ENCODE measurements at regions not wholly inside any gene's neighbourhood (a gene's known extent, or its start where the extent isn't known, plus 50 kb on each side); places are given as distances from the start of the nearest gene placed in this dataset.

DNA sequence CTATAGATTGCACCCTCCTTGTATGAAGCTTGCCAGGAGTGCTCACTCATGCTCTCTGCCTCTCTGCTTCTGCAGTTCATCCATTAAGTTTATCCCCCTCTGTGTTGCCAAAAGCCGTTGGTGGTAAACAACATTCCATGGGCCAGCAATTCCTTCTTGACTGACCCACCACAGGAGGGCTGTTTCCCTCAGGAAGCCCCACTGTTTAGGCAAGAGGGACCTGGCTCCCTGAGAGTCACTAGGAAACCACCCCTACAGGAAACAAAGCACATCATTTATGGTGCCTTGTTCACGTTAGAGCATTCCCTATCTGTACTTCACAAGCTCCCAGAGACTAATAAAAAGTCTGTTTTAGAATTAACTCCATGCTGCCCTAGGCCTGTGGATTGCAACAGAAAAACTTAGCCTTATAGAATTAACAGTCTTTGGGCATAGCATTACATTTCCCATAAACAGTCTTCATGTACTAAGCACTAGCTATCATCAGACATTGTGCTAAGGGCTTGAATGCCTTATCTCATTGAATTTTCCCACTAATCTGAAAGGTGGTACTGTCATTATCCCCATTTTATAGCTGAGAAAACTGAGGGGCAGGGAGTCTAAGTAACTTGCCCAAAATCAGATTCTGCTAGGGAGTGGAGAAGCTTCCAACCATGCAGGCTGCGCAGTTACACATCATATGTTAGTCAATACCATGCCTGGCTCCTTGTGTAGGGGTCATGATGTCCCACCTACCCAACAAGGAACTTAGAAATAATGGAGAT lies 149.9 kb downstream of the SHQ1 start:
- no peak for DNase-seq

DNA sequence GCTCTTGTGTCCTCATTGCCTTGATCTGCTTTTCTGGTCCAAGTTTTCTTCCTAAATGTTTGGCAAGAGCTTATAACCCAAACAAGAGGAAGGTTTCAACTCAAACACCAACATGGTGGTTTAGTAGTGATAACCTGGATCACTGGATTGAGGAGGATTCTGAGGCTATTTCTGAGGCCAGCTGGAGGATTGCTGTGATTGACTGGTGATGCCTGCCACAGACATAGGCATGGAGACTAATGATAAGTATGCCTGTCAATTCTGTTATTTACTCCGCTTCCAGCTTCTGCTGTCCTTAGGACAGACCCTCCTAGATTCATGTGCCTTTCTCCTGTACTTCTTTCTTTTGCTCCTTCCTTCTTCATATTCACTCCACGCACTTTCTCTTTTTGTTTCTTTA lies 150.5 kb downstream of the SHQ1 start:
- DNase-seq: no peak

DNA sequence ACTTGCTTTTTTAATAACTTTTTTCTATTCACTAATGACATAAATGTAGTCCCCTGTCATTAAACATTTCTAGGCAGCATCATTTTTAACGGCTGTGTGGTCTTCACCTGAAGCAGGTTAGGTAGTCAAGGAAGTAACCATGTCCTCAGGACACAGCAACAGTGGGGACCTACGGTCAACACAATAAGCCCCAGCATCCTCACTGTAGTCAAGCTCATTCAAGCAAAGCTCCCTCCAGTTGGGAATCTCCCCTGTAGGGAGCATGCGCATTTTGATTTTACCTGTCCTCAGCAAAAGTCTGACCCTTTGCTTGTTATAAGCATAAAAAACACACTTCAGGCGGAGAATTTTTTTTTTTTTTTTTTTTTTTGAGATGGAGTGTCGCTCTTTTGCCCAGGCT lies 151.4 kb downstream of the SHQ1 start:
- DNase-seq: no peak

DNA sequence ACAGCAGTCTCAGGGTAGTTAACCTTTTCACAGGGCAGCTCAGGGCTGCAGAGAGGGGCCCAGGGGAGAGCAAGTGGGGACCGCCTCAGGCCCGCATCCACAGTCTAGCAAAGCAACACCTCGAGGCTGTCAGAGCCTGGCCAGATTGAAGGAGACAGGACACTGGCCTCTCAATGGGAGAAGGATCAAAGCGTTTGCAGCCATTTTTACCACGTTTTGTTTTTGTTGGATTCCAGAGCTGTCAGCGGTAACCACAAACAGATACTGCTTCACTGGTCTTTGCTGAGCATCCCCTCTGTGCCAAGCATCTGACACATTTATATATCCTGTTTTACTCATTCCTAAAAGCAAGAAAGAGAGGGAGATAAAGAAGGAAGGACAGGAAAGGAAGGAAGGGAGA lies 153.8 kb downstream of the SHQ1 start:
- DNase-seq: no peak

DNA sequence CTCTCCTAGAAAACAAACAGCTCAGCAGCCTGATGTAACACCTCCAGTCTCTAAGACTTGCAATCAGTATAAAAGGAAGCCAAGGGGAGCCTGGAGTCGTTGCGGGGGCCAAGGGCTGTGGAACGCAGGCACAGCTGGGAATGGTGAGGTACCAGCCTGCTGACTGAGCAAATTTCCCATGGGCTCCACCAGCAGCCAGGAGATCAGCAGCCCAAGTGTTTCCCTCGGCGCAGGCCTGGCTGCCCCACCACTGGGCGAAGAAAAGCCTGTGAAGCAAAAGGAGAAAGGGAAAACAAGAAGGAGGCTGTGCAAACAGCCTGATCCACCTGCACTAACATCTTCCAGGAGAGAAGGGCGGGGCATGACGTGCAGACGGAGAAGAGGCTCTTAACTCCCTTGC lies 155.3 kb downstream of the SHQ1 start:
- no peak for DNase-seq

DNA sequence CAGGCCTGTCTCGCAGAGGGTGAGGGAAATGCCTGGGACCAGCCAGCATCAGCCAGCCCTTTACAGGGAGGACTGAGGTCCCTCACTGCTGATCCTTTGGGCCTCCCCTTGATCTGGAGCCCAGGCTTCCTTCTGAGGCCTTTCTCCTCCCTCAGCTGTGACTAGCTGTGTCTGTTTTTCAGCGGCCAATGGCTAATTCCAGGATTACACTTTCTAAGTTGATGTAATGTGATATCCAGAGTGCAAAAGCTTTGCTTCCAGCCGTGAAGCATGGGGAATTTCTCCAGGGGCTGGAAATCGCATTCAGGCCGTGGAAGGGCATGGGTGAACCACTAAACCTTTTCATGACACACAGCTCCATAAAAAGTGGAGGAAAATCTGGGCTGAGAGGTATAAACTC lies 157.6 kb downstream of the SHQ1 start:
- DNase-seq: no peak

DNA sequence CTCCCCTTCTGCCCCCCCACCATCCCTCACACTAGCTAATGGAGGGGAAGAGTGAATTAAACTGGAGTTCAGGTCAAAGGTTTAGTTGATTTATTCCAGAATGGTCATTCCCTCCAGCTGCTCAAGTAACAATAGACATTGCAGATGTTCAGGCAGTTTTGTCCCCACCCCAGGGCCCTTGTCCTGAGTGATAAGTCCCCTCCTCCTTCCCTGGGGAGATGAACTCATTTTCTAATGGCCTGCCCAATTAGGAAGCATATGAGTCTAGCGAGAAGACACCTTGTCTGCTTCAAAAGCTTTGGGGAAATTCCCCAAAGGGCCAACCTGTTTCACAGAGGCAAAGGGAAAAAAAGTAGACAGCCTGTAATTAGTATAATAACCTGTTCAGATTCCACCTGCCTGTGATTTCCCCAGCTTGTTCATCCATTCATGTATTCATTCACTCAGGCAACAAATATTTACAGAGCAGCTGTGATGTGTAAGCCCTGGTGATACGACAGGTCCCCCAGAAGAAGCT lies 165.3 kb downstream of the SHQ1 start:
- no peak for DNase-seq

DNA sequence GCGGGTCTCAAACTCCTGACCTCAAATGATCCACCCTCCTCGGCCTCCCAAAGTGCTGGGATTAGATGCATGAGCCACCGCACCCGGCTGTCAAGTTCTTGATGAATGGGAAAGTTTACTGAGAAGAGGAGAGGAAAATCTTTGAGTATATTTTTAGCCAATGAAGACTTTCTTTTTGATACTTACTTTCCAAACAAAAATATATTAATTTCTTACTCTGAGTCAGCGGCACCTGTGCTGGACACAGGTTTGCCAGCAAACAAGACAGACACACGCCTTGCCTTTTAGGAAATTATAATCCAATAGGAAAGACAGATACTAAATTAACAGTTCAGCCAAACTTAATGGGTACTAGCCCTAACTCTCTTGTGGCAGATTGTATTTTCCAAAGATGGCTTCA lies 166.6 kb downstream of the SHQ1 start:
- DNase-seq: no peak

DNA sequence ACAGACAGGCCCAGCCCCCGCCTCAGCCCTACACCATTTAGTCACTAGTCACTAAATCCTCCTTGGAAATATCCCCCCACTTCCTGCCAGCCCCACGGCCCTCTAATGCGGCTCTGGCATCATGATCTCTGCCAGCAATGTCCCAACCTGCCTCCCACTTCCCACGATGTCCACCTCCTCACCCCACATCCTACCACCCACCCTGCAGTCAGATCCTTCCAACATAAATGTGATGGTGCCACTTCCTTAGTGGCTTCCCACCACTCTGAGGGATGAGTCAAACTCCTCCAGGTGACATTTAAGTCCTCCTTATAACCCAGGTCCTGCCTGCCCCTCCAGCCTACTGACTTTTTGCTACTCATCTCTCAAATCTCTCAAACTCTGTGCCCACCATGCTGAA lies 167.5 kb downstream of the SHQ1 start:
- no peak for DNase-seq

DNA sequence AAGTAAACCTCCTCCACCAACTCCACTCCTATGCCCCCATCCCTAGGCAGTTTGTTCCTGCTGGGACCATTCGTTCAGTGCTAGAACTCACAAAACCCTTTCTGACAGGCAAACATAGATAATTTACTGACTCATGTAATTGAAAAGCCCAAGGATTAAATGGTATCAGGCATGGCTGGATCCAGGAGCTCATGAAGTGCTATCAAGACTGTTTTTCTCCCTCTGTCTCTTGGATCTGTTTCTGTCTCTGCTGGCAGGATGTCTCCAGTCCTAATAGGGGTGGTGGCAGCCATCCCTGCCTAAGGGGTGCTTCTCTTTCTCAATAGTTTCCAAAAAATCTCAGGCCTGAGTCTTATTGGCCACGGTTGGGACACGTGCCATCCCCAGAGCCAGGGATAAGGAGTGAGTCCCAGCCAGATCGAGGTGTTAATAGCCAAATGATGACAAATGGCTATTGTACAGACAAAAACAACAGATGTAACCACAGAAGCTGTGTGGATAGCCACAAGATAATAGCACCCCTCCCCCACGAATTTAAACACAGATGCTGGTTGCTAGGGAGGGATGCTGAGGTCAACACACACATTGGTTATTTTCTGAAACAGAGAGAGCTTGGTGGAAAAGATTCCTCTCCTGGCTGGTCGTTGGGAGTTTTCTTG lies 168.6 kb downstream of the SHQ1 start:
- DNase-seq: peak in 1 of 2 donors; percentile 46

DNA sequence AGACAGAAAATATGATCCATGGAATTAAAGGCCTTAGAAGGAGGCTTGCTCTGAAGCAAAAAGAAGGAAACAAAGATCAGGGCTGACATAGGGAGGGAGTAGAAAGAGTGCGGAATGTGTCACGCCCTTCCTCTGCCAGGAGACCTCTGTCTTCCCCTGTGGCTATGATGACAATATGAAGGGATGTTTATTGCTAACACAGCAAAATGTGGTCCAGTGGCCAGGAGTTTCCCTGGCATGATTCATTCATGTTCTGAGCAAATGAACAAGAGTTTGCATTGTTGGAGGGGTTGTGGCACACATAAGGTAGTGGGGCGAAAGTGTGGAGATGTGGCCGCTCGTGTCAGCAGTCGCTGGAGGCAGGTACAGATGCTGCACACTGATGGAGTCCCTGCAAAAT lies 169.4 kb downstream of the SHQ1 start:
- no peak for DNase-seq

DNA sequence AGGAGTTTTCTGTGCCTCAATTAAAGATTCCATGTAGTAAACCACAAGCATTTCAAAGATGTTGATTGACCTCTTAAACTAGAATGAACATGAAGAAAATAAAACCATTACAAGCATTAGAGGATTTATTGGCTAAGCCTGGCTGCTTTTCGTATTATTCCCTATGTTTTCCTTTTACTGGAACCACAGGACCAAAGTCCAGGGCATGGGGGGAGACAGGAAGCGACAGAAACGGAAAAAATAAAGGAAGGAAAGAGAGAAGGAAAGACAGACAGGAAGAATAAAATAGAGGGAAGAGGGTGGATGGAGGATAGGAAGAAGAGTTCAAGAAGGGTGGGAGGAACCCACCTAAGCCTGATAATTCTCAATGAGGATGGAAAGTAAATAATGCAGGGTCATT lies 169.9 kb downstream of the SHQ1 start:
- no peak for DNase-seq

DNA sequence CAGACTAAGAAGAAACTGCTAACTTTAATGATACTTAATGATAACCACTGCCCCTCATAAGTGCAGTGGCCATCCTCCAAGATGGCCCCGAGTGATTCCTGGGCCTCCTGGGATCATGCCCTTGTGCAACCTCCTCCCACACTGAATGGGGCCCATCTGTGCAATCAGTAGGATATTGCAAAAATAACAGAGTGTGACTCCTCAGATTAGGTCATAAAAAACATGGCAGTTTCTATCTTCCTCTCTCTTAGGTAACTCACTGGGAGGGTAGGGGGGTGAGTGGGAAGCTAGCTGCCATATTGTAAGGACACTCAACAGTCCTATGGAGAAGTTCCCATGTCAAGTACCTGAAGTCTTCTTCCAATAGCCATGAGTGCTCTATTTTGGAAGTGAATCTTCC lies 173.0 kb downstream of the SHQ1 start:
- DNase-seq: no peak

DNA sequence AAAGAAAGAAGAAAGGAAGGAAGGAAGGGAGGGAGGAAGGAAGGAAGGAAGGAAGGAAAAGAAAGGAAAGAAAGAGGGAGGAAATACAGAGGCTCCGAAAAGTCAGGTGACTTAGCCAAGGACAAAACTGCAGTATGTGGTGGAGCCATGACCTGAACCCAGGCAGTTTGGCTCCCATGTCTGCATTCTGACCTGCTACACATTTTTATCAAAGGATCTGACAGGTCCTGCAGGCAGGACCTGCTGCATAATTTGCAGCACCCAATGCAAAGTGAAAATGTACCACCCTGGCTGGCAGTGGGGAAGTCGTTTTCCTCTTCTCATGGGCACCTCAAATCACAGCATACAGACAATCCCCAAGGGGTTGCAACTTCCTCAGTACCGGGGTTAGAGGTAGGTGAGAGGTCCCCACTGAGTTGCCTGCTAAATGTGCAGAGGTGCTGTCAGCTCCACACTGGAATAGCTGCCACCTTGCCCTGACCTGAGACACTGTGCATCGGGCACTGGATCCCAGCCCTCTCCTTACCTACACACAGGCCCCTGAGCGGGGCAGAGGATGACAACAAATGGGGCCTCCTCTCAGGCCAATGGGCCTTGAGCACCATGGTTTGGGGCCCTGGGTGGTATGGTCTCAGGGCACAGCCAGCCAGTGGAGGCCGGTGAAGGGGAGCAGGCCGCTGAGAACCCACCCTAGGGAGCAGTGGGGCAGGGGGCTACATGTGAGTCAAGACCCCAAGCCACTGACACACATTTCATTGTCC lies 175.1 kb downstream of the SHQ1 start:
- DNase-seq: no peak

DNA sequence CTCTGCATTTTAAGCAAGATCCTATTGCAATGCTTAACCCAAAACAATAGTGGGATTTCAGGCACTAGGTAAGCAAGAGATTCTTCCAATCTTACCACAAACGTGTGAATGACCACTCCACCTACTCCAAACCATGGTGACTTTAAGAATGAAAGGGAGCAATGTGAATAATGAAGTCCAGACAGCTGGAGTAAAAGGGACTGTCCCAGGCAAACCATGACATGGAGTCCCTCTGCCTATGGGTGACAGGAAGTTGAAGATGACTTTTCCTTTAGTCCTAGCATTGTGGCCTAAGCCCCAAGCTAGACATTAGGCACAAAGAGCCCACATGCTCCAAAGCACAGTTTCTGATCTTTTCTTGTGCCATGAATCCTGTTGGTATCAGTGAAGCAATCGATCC lies 179.0 kb downstream of the SHQ1 start:
- DNase-seq: no peak

DNA sequence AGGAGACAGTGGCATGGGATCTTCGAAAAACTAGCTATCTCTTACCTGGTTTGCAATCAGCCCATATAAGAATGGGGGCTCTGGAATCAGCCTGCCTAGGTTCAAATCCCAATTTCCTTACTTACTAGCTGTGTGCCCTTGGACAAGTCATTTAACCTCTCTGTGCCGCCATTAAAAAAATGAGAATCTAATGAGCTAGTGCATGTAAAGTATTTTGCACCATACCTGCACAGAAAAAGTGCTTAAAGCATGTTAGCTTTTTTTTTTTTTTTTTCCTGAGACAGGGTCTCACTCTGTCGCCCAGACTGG lies 181.8 kb downstream of the SHQ1 start:
- DNase-seq: no peak

DNA sequence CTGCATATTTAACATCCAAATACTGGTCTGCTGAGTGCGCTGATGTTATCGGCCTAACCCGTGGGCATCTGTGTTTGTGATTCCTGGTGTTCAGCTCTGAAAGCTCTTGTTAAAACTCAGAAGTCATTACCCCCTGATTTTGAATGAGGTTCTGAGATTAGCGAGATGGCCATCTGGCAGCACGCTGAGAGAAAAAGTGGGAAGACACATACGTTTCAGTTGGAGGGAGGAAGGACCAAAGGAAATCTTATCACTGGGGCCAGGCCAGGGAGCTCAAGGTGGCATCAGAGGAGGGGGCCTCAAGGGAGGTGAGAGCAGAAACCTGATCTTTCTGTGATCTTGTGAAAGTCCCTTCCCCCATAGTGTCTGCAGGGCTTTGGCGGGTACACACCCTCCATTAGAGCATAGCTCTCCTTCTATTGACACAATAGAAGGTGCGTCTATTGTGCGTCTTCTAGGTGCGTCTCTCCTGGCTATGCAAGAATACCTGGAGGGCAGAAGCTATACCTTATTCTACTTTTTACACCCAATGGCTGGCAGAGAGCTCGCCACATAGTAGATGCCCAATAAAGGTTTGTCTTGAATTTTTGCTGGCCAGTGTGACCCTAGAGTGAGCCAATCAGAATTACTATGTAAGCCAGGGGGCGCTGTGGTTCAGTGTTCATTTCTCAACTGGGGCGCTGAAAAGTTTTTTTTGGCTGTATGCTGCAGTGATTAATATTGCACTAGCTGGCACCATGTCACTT lies 182.4 kb downstream of the SHQ1 start:
- no peak for DNase-seq

DNA sequence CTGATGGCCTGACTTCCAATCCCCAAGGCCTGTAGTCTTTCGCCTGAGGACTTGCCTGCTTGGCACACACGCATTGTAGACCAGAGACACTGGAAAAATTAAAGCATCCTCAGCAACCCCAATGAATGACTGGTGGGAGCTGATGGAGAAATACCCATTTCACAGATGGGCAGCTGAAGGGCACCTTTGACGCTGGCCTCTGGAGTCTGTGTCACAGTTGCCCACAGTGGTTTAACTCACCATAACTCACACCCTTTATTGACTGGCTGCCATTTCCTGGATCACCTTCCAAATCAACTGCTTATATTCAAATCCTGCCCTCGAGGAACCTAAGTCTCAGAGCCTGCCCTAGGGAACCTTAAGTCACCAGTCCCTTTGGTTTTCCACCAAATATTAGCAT lies 183.1 kb downstream of the SHQ1 start:
- DNase-seq: no peak

DNA sequence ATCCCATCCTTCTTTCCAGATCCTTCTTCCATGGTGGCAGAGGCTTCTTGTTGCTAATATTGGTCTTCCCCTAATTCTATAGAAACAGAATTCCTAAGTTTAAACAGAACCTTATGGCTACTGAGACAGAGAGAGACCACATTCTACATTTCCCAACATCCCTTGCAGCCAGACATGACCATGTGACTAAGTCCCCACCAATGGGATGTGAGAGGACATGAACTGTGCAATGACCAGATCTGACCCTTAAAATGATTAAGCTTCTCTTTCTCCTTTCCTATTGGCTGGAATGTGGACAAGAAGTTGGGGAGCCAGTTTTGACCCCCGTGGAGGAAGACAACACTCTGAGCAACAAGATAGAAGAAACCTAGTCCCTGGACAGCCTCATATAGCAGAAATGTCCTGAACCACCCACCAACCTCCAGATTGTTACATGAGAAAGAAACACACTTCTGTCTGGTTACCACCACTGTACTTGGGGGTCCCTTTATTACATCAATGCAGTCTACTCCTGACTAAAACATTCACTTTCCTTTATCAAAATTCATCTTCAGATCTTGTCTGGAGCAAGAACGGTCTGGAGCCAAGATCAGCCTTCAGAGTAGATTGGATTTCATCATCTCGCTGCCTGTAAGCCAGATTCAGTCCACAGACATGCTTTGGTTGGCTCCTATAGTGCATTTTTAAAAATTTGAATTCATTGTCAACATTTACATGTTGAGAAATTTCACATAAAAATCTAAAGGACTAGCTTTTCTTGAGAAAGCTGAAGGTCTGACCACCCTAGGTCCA lies 183.9 kb downstream of the SHQ1 start:
- no peak for DNase-seq

DNA sequence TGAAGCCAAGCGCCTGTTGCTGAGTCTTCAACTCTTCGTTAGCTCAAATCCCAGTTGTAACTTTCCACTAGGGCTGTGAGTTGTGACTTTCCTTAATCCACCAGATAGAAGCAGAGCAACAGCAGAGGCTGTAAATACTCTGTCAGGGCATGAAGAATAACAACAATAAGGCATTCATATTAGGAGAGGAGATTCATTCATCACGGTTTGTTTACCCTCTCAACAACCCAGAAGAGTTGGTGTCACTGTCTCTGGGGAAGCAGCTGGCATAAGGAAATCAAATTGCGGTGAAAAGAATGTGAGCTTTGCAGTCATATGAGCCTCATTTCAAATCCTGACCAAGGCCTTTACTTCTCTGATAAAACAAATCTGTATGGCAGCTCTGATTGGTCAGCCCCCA lies 184.8 kb downstream of the SHQ1 start:
- DNase-seq: peak; percentile 48 to 93

DNA sequence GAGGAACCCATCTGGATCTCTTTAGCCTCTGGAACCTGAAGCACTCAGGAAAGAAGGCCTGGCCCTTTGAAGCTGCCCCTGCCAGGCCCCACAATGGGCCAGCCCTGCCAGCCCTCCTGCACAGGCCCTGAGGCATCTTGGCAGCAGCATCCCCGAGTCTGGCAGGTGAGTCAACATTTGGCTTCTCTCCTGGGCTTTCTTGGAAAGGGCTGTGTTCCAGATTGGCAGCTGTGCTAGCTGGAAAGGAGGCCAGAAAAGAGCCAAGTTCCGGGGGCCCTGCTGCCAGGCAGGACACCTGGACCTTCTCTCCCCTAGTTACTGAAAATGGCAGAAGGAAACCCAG lies 187.2 kb downstream of the SHQ1 start:
- DNase-seq: peak in 1 of 2 donors; percentile 22

DNA sequence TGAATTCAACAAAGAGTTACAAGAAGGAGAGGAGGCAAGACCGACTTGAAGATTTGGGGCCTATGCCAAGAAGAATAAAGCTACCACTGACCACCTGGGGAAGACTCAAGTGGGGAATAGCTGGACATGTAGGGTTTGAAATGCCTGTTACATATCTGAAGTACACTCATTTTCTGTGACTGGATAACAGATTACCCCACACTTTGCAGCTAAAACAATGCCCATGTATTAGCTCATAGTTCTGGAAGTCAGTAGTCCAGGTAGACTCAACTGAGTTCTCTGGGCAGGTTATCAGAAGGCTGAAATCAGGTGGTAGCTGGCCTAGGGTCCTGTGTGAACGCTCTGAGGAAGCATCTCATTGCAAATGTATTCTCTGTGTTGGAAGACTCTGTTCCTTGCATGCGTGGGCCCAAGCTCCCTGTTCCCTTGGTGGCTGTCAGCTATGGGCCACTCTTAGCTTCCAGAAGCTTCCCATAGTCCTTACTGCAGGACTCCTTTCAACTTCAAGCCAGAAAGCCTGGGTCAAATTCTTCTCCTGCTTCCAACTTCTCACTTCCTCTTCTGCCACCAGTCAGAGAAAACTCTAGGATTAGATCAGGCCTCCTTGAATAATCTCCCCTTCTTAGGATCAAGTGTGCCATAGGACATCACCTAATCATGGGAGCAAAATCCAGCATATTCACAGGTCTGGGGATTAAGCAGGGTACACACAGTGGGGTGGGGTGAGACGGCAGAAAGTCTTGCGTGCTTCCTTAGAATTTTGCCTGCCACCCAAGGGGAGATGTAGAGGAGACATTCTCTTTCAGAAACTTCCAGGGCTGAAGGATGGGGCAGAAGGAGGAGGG lies 187.8 kb downstream of the SHQ1 start:
- no peak for DNase-seq
